GM12865 (cell line): ENCODE measurements at regions not wholly inside any gene's neighbourhood (a gene's known extent, or its start where the extent isn't known, plus 50 kb on each side); places are given as distances from the start of the nearest gene placed in this dataset.
"Not testable (repeated sequence)": the region's sequence is repeated elsewhere in the genome, so short reads cannot be mapped to it uniquely, and the experiment has no call there.

Source experiments
- DNase-seq: peaks from one replicate; pipeline ENCODE4 v3.0.0; 2010; ENCODE audit warnings: low read depth
- H3K4me3 ChIP-seq: 2 replicates; pipeline ENCODE4 v1.5.1; 2011; ENCODE audit warnings: mild to moderate bottlenecking, low read depth, low read length, control low read depth
- CTCF ChIP-seq: IDR thresholded peaks from 2 replicates; pipeline ENCODE4 v1.5.1; 2011; ENCODE audit warnings: low read length, control low read depth, low read depth, inconsistent platforms; ENCODE audit not compliant: insufficient read depth; ENCODE audit errors: missing control alignments

DNA sequence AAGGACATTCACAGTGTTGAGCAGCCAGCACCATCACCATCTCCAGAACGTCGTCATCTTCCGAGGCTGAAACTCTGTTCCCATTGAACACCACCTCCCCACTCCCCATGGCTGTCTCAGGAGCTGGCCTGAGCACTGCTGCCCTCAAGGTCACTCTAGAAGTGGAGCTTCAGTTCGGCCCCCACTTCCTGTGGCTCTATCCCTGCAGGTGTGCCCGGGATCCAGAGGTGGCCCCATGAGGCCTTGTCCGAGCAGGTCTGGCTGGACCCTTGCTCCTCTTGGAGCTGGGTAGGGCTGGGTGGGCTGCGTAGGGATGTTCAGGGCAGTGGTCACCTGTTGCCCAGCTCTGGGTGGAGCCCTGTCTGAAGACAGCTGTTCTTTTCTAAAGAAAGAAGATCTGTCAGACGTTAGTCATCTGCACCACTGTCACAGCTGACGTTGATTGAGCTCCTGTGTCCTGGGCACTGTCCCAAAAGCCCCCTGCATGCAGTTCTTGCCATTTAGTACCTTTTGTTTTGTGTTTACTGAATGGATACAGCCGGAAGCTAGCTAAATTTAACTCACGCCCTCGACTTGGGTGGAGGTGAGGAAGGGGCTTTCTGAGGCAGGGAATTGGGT, 75.5 kb upstream of the CLDN5 start:
- H3K4me3 ChIP-seq: no peak overlapping the region
- TF ChIP-seq CTCF: no peak
- DNase-seq: no peak

- H3K4me3 ChIP-seq, DNase-seq: not testable (repeated sequence)
These were observed 79.1 kb upstream of the CLDN5 start for GRCh38 chr22:19603346-19603745.

GRCh38 chr22:19603767-19604166, 79.6 kb upstream of the CLDN5 start:
- no peak overlapping the region for H3K4me3 ChIP-seq
- no peak for DNase-seq
- TF ChIP-seq CTCF: no peak

GRCh38 chr22:19604711-19605268, 80.6 kb upstream of the CLDN5 start:
- TF ChIP-seq CTCF: no peak
- no peak for DNase-seq

GRCh38 chr22:19605508-19606331, 81.5 kb upstream of the CLDN5 start:
- no peak for DNase-seq
- H3K4me3 ChIP-seq: no peak overlapping the region
- no peak for TF ChIP-seq CTCF

More at GRCh38 chr22:19604711-19605268, 80.6 kb upstream of the CLDN5 start:
- no peak overlapping the region for H3K4me3 ChIP-seq

DNA sequence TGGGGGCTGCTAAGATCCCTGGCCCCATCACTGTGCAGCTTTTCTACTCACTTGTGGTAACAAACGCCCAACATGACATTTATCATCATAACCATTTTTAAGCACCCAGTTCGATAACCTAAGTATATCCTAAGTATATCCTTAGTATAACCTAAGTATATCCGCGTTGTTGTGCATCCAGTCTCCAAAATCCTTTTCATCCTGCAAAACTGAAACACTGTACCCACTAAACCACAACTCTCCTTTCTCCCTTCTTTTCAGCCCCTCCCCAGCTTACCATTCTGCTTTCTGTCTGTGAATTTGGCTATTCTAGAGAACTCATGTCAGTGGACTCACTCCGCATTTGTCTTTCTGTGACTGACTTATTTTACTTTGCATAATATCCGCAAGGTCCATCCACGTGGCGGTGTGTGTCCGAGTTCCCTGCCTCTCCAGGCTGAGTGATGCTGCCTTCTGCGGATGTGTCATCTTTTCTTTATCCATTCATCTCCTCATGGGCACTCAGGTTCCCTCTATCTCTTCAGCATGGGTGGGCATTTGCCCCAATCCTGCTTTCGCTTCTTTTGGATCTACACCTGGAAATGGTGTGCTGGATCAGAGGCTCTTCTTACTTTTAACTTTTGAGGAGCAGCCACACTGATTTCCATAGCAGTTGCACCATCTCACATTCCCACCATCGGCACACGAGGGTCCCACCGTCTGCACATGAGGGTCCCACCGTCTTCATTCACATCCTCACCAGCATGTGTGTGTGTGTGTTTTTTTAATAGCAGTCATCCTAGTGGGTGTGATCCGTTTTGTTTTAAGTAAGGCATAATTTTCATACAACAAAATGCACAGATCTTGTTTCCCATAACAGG, 82.4 kb upstream of the CLDN5 start:
- no peak for DNase-seq

More for the DNA sequence above, 82.4 kb upstream of the CLDN5 start:
- TF ChIP-seq CTCF: no peak
- no peak overlapping the region for H3K4me3 ChIP-seq
